C4-2B (cell line): ENCODE measurements at regions not wholly inside any gene's neighbourhood (a gene's known extent, or its start where the extent isn't known, plus 50 kb on each side); places are given as distances from the start of the nearest gene placed in this dataset.

Experiments used
- H3K27ac ChIP-seq: fragments of 450-650 bp; 2 replicates; pipeline ENCODE4 v1.5.1; 2017
- CTCF ChIP-seq: fragments of 450-650 bp; conservative IDR thresholded peaks from 2 replicates; pipeline ENCODE4 v1.5.1; 2017; ENCODE audit warnings: mild to moderate bottlenecking
- ZFX ChIP-seq: fragments of 450-650 bp; IDR thresholded peaks from 2 replicates; pipeline ENCODE4 v1.6.1; 2017

GRCh38 chr10:131571346-131571745, 259.8 kb upstream of the TCERG1L start:
- no peak overlapping the region for H3K27ac ChIP-seq
- TF ChIP-seq ZFX: no peak
- no peak for TF ChIP-seq CTCF

DNA sequence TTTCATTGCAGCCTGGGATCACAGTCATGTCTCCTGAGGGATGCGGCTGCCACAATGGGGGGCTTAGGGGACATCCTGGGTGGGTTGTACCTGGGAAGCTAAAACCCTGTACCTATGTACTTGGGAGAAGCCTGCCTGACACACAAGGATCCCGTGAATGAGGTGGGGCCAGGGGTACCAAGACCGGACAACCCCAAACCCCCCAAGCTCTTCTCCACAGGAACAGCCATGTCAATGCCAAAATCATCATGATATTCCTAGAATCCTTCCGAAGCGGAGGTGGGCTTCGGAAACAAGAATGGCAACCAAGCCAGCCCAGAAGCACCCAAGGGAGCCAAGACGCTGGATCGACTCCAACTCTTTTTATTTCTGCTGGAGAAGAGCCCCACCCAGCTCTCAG, 260.3 kb upstream of the TCERG1L start:
- TF ChIP-seq ZFX: no peak
- no peak for TF ChIP-seq CTCF
- no peak overlapping the region for H3K27ac ChIP-seq

GRCh38 chr10:131573256-131573655, 261.7 kb upstream of the TCERG1L start:
- TF ChIP-seq ZFX (no peak), CTCF (no peak)
- no peak overlapping the region for H3K27ac ChIP-seq

DNA sequence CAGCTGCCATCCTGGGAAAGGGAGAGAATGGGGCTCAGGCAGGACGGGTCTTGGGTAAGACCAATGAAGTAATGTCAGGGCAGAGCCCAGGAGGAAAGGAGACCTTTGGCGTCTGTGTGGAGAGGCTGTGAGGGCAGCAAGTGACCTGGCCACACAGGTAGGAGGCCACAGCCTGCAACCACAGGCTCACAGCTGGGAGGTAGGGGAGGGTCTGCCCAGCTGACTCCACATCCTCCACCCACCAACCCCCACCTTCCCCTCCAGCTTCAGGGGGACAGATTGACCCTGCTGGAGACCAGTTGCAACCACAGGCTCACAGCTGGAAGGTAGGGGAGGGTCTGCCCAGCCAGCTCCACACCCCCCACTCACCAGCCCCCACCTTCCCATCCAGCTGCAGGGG, 262.2 kb upstream of the TCERG1L start:
- TF ChIP-seq ZFX (no peak), CTCF (no peak)
- no peak overlapping the region for H3K27ac ChIP-seq

DNA sequence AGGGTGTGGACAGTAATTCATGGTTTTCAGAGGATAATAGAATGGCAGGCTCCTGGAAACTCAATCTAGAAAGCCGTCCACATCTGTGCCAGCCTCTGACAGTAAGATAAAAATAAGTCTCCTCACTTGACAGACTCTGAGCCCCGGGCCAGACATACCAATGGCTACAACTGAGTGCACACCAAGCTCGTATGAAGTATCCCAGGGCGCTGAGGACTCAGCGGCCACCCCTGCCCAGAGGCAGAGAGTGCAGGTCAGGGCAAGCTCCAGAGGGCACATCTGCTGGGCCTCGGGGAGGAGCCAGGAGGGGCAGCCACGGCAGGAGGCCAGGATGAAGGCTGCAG, 262.8 kb upstream of the TCERG1L start:
- TF ChIP-seq CTCF: no peak
- no peak overlapping the region for H3K27ac ChIP-seq

DNA sequence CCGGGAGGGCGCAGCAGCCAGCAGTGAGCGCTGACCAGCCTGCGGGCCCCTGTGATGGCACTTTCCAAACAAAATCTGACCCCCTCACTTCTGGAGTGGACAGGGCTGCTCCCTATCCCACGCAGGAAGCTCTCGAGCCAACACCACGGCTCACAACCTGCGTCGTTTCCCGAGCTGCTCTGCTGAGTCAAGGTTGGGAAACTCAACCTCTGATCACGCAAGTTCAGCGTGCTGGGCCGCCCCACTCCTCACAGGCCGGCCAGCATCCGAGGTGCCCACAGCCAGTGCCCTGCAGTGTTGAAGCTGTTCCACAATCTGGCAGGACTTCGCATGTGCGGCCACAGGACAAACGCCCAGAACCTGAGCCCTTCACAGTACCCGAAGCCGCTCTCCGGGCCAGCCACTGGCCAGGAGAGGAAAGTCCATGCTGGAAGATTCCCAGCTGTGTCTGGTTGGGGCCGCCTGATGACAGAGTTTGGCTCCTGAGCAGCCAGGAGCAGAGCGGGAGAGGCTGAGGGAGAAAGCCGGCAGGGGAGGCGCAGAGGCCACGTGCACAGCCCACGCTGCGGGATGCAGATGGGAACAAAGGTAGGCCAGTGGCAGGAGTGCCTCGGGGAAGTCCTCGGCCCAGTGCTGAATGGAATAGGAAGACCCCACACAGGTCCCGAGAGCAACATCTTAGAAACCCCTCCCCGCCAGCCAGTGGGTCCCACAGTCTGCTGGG, 263.3 kb upstream of the TCERG1L start:
- no peak overlapping the region for H3K27ac ChIP-seq
- TF ChIP-seq ZFX (no peak), CTCF (no peak)

- no peak for TF ChIP-seq CTCF
- TF ChIP-seq ZFX: no peak
- no peak overlapping the region for H3K27ac ChIP-seq
These were observed 264.4 kb upstream of the TCERG1L start for GRCh38 chr10:131575877-131576276.
